NOMO-1 treated with DMSO at 0.1 percent for 48 hours (cell line): ENCODE measurements at regions not wholly inside any gene's neighbourhood (a gene's known extent, or its start where the extent isn't known, plus 50 kb on each side); places are given as distances from the start of the nearest gene placed in this dataset.
"Not testable (repeated sequence)": the region's sequence is repeated elsewhere in the genome, so short reads cannot be mapped to it uniquely, and the experiment has no call there.

Experiments
- DNase-seq: peaks from one replicate; lab custom pipeline; 2025; ENCODE audit not compliant: unreplicated experiment; lab: John Stamatoyannopoulos, UW

DNA sequence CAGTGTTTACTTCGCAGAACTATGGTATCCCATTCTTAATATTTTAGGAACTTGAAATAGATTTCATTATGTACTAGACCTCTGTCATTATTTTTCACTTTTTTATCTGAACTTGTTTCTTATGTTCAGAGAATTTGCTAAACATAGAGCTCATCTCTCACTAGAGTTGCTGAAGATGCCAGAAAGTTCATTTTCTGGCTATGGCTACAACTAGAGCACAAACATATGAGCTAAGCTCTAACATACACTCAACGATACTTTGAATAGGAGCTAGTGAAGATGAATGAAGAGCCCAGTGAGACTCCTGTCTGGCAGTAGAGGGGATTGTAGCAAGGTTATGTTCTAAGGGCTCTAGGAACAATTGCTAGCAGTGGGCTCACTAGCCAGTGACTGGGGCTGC is 582.2 kb downstream of the KIF4B start:
- no peak for DNase-seq

DNA sequence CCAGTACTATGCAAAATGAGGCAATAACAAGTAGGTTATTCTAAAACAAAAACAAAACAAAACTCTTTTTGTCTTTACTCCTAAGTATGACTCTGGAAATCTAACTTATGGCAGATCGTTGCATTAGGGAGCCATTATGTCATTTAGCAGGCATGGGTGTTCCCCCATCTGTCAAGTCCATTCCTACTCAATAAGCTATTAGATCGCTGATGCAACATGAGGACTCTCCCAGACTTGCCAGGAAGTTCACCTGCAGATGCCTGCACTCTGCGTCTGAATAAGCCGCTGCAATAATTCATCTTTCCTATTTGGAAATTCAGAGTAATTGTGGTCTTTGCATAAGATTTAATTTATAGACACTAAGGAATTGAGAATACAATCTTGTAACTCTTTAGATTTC is 585.0 kb downstream of the KIF4B start:
- no peak for DNase-seq

DNA sequence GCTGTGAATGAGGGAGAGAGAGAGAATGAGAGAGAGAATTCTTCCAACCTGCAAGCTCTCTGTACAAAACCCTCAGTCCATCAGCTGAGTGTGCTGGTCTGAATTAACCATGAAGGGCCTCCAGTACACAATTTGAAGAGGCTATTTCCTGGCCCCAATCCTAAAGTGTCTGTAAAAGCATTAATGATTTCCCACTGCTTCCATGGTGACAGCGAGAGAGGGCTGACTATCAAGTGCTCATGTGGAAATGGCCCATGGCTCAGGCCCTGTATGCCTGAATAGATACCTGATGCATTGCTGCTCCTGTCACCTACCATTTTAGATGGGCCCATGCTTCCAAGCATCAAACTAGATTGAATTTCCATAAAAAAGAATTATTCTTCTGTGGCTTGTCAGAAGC is 592.4 kb downstream of the KIF4B start:
- DNase-seq: no peak

DNA sequence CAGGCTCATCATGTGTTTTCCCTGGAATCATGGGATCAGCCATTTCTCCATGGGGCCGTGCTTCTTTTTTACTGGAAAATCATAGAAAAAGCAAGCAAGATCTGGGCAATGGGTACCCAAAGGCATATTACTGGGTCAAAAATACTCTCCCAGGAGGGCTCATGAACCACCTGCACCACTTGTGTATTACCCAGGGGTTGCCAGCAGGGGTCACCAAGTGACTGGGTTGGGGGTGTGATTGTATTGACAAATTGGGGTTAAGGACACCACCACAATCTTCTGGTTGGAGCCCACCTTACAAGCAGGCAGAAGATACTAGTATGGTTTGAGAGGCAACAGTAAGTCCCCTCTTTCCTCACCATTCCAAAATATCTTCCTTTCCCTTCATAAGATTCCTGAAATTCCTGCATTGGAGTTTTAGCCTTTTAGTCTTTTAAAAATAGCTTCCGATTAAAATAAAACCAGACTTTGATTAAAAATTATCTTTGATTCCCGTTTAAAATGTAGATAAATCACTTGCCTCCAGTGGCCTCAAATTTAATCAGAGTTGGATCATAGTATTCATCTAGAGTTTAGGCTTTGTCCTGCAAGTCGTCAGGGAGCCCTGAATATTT is 603.3 kb downstream of the KIF4B start:
- DNase-seq: no peak

DNA sequence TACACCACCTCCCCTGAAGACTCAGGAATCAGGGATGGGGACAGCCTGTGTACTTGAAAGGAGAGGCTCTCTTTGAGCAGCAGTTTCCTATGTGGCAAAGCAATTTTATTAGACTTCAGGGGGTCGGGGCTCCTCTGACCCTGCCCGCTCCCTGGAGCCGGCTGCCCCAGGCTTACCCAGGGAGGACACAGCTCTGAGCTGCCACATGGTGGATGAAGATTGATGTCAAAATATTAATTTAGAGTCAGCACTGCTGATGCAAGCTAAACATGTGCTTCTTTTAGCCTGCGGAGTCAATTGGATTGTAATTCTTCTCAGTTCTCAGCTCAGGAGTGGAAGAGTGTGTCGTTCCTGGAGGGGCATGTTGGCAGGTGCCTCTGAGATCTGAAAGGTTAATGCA is 606.1 kb downstream of the KIF4B start:
- no peak for DNase-seq

DNA sequence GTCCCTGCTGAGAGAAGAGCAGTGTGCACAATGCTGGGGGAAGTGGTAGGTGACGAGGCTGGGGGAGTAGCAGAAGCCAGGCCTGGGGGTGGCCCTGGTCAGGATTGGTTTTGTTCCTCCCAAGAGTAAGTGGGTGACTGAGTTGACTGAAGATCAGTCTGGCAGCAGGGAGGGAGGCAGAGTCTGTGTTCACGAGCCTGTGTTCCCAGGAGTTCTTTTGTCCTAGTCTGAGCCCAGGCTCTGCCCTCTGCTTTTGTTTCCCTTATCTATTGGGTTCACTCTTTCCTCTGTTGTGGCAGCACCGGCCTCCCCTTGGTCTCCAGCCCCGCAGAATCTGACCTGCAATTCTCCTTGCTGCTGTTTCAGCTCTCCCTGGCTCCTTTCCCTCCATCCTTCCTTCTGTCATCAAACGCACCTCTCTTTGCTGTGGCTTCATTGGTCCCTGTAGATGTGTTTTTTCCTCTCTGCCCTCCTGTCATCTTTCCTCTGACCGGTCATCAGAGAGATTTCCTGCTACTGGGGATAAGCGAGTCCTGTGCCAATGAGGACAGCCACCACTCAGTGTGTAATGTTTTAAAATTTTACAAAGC is 607.4 kb downstream of the KIF4B start:
- no peak for DNase-seq

DNA sequence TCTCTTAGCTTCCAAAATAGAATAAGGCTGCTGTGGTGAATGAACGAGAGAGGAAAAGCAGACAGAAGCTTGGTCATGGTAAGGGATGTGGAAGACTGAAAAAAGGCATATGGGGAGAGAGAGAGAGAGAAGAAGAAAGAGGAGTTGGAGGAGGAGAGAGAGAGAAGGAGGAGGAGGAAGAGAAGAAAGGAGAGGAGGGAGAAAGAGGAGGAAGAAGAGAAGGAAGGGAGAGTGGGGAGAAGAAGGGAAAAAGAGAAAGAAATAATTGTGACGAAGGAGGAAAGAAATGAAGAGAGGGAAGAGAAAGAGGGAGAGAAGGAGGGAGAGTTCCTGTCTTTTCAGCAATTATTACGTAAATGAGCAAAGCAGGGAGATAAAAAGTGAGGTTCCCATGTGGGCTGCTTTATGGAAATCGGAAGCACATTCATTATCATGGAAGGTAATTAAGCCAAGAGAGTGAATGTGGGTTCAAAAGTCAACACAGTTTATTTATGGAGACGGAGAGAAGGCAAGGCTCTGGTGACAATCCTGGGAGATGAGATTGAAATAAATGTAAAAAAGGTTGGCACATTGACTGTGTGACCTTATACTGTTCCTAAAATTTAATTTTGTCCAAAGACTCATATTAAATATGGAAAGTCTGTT is 611.2 kb downstream of the KIF4B start:
- DNase-seq: no peak

DNA sequence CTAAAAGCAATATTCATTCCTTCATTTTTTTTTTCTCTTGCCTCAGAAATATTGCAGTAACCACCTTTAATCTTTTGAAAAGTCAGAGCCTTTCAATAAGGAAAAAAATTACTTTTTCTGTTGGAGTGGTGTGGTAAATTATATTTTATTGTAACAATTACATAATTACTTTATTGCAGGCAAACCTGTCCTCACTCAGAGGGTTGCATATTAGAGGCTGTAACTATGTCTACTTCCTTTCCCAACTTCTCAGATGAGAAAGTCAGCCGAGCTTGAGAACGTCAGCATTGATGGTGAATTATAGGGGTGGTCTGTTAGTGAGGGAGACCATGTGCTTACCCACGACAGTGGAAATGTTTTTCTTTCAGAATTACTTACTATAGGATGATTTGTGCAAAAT is 611.8 kb downstream of the KIF4B start:
- DNase-seq: no peak

DNA sequence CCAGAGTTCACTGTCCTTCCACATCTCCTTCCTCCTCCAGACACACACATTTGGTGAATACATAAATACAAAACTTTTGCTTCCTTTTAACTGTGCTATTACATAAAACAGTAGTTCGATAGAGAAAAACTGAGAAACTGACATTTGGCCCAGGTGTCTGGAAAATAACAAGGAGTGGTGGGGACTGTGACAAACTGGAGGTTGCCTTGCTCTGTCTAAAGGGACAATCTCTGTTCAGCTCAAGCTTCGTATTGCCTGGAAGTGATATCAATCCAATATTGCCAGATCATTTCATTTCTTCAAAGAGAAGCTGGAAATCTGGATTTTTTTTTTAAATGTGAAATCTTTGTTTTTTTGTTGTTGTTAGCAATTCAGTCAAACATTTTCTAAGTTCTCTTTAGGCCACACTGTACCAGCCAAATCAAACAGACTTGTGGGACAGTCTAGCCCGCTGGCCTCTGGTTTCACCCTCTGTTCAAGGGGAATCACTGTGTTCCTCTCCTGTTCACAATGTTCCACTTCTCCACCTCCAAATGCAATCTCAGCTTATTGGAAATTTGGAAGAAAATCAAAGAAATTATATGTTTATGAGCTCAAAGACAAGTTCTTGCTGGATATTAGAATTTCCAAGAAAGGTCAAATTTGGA is 612.5 kb downstream of the KIF4B start:
- no peak for DNase-seq

DNA sequence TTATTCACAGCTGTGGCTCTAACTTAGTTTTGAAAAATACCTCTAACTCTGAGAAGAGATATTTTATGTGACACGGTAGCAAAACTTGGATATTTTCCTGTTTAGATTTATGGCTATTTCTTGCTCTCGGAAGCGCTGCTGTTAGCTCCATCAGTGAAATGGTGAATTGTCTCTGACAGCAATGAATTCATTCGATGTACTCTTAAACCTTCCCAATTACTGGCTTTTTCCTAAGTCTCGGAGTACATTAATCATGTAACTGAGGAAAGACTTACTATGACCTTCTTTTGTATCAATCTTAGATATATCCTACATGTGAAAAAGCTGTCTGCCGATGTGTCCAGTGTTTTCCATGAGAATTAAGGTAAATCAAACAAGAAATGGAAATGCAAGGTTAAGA is 613.0 kb downstream of the KIF4B start:
- DNase-seq: no peak

DNA sequence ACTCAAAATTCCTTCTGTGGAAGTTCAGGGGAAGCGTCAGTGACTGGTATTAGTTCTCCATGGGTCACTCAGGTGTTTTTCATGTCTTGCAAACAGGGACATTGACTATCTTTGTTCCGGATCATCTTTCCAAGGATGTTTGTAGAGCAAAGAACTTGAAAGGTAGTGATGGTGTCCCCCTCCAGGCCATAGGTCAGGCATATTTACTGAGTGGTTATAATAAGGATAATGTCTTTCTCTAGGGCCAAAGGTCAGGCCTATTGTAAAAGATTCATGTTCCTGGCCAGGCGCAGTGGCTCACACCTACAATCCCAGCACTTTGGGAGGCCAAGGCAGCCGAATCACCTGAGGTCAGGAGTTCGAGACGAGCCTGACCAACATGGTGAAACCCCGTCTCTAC is 614.8 kb downstream of the KIF4B start:
- DNase-seq: no peak

DNA sequence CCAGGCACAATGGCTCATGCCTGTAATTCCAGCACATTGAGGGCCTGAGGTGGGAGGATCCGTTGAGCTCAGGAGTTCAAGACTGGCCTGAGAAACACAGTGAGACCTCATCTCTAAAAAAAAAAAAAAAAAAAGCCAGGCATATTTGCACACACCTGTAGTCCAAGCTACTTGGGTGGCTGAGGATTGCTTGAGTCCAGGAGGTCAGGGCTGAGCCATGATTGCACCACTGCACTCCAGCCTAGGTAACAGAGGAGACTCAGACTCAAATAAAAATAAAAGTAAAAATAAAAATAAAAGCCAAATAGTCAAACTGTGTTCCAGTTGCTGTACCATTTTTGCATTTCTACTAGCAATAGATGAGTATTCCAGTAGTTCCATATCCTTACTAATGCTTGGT is 616.0 kb downstream of the KIF4B start:
- no peak for DNase-seq

DNA sequence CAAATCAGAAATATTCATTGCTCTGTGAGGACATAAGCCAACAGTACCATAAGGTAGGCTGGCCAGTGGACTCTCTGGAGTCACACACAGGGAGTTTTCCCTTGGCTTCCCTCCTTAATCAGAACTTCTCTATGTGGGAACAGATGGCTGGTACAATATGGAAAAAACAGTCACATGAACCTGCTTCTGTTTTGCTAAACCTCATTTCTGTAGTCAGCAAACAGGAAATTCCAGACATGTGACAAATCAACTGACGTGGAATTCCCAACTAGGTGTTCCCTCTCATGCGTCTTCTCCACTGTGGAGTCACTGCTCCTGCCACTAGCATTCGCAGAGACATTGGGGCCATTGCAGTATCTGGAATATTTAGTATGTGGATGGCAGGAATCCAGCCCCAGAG is 617.6 kb downstream of the KIF4B start:
- DNase-seq: no peak

DNA sequence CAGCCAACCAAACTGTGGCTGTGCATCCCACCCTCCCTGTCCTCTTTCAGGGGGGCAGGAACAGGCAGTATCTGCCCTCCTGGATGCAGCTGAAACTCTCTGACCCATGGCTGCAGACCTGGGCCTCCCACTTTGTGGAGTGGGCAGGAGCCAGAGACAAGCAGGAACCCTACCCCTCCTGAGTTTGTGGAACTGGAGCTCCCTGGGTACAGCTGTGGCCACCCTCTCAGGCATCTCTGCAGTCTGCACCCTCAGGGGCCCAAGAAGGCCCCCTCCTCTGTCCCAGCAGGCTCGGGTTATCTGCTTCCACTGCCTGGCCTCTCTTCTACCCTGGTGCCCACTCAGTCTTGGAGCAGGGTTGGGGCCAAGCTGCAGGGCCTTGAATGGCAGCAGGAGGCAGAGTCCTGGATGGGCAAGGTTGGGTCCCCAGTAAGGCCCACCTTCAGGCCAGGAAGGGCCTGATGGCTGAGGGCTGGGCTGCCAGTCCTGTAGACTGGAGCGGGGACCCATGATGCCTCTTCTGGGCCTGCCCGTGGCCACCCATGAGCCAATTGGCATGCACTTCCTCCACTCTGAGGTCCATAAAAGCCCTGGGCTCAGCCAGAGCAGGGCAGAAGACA is 619.9 kb downstream of the KIF4B start:
- DNase-seq: no peak

DNA sequence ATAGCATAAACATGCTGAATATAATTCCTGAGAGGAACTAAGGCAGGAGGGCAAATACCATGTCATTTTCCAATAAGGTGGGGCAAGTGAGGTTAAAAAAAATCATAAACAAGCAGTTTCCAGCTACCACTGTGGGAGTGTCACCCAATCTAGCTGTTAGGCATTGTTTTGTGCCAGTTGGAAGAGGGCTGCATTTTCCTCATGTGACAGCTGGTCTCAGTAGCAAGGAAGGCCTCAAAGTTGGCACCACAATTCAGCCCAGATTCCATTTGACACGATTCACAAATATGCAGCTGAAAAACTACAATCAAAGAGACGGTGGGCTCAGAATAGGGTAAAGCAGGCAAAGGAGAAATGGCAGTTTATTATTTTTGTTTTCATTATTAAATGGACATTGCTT is 636.1 kb downstream of the KIF4B start:
- DNase-seq: no peak

DNA sequence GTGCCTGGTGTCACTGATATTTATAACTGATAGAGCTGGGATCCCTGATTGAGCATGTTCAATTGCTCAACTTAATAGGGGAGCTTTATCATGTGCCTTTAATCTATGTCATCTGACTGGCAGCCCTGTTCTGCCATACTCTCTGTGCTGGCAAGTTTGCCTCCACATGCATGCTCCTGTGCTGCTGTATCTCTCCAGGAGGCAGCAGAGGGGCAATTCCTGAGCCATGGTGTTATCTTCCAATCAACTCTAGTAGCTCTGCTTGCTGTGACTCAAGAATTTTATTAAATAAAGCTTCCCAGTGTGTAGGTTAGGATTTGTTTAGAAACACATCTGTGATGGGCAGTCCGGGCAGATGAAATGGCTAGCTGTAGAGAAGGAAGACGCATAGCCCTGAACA is 642.0 kb downstream of the KIF4B start:
- no peak for DNase-seq

DNA sequence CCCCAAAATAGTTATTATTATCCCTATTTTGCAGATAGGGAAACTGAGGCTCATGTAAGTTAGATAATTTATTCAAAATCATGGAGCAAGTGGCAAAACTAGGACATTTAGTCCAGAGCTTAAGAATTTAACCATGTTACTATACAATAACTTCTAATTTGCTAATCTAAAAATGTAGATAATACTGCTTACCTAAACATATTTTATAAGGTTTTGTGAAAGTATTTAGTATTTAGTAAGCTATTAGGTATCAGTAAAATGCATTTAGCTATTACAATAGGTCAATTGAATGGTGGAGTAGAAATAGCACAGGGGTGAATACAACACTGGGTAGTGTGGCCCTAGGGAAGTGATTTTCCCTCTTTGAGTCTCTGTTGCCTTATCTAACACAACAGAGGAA is 648.3 kb downstream of the KIF4B start:
- no peak for DNase-seq

DNA sequence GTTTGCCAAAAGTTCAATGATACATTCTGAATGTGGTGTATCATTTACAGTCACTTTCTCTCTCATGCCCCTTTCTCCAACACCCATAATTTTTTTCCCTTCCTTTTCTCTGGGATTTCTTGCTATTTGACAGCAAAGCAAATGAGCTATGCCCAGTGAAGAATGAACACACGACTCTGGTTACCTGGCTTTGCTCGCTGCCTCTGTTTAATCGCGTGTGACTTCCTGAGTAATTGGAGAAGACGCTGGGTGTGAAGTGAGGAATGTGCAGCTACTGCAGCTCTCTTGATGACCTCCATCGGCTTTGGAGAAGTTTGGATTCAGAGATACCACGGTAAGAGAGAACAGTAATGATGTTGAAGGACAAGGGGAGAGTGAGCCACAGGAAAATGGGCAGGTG is 651.8 kb downstream of the KIF4B start:
- no peak for DNase-seq

DNA sequence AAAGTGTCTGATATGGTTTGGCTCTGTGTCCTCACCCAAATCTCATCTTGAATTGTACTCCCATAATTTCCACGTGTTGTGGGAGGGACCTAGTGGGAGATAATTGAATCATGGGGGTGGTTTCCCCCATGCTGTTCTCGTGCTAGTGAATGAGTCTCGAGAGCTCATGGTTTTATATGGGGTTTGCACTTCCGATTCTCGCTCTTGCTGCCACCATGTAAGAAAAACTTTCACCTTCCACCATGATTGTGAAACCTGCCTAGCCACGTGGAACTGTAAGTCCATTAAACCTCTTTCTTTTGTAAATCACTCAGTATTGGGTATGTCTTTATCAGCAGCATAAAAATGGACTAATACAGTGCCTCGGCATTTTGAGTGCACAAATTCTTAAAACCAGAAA is 655.0 kb upstream of the SGCD start:
- DNase-seq: not testable (repeated sequence)

DNA sequence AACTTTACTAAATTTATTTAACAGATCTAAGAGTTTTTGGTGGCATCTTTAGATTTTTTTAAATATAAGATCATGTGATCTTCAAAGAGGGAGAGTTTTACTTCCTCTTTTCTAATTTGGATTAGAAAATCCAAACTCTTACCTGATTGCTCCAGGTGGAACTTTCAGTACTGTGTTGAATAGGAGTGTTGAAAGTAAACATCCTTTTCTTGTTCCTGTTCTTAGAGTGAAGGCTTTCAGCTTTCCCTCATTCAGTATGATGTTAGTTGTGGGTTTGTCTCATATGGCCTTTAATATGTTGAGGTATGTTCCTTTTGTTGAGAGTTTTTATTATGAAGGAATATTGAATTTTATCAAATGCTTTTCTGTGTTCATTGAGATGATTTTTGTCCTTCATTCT is 650.0 kb upstream of the SGCD start:
- DNase-seq: no peak

DNA sequence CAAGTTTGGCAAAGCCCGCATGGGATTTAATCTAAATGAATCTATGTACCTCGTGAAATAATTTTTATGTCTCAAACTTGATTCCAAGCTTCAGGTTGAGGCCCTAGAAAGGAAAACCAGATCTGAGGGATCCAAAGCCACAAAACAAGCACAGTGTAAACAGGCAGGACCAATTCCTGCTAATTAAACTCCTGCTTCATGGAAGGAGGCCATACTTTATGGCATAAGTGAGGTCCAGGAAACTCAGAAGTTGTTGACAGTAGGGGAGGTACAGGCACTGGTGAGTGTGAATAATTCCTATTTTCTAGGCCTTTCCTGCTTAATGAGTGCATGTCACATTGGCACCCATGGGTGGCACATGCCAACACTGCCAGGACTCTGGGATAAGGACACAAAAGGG is 648.6 kb upstream of the SGCD start:
- no peak for DNase-seq

DNA sequence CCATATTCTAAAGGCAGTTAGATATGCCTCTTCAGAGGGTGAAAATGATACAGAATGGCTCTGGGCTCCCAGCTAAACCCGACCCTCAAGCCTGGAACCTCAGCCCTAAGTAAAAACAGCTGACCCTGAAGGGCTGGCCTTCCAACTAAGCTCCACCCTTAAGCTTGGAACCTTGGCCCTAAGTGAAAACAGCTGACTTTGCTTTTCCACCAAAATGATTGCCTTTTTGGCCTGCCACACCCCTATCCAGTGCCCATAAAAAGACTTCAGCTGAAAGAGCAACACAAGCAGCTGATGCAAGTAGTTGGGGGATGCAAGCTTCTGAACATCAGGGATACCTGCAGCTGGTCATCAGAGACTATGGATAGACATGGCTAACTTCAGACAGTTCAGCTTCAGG is 647.4 kb upstream of the SGCD start:
- DNase-seq: no peak
